DOHH2 (cell line): ENCODE measurements at regions not wholly inside any gene's neighbourhood (a gene's known extent, or its start where the extent isn't known, plus 50 kb on each side); places are given as distances from the start of the nearest gene placed in this dataset.

Experiments
- EZH2phosphoT487 ChIP-seq: fragments of 200-600 bp; sonication (generic); IDR thresholded peaks from 2 replicates; pipeline ENCODE4 v1.6.1; 2017; ENCODE audit warnings: borderline replicate concordance, mild to moderate bottlenecking, antibody characterized with exemption, low read length, moderate library complexity, mixed read lengths
- TF ChIP-seq, protein P1 (sequence below): fragments of 200-600 bp; sonication (generic); IDR thresholded peaks from one replicate; pipeline ENCODE4 v1.5.1; 2014; ENCODE audit warnings: antibody characterized with exemption, mild to moderate bottlenecking, low read depth, low read length; ENCODE audit not compliant: poor library complexity, severe bottlenecking

DNA sequence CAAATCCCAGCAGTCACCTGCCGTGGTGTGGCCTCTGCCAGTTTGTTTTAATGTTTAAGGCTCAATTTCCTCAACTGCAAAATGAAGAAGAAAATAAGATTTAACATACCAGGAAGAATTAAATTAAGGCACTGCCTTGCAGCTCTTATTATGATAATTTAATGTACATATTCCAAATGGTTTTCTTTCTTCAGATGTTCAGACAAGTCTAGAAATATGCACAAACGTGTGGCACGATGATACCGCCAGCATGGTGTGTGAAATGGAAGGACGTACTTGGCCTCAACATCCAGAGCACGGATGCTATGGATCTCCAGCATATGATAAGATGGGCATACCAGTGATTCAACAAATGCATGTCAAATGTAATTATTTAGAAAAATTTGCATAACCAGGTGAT is 959.4 kb upstream of the TMEM132C start:
- TF ChIP-seq, protein P1, sequence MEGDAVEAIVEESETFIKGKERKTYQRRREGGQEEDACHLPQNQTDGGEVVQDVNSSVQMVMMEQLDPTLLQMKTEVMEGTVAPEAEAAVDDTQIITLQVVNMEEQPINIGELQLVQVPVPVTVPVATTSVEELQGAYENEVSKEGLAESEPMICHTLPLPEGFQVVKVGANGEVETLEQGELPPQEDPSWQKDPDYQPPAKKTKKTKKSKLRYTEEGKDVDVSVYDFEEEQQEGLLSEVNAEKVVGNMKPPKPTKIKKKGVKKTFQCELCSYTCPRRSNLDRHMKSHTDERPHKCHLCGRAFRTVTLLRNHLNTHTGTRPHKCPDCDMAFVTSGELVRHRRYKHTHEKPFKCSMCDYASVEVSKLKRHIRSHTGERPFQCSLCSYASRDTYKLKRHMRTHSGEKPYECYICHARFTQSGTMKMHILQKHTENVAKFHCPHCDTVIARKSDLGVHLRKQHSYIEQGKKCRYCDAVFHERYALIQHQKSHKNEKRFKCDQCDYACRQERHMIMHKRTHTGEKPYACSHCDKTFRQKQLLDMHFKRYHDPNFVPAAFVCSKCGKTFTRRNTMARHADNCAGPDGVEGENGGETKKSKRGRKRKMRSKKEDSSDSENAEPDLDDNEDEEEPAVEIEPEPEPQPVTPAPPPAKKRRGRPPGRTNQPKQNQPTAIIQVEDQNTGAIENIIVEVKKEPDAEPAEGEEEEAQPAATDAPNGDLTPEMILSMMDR = no peak
- no peak for TF ChIP-seq EZH2phosphoT487
